HAP-1 (cell line): ENCODE measurements at regions not wholly inside any gene's neighbourhood (a gene's known extent, or its start where the extent isn't known, plus 50 kb on each side); places are given as distances from the start of the nearest gene placed in this dataset.

Source experiments
- DNase-seq, 2 experiments: peaks; one replicate each; pipeline ENCODE4 v3.0.0-alpha.2; 2016 to 2020; ENCODE audit warnings: low spot score in 2 of 2
- H3K27me3 ChIP-seq: fragments of 250-450 bp; sonication (Bioruptor Pico); 2 replicates; pipeline ENCODE4 v1.5.1; 2020; ENCODE audit warnings: low read depth, mild to moderate bottlenecking, moderate library complexity
- H3K36me3 ChIP-seq: fragments of 250-450 bp; sonication (Bioruptor Pico); replicated peaks from 2 replicates; pipeline ENCODE4 v1.5.1; 2020; ENCODE audit warnings: mild to moderate bottlenecking
- H3K4me1 ChIP-seq: fragments of 250-450 bp; sonication (Bioruptor Pico); 2 replicates; pipeline ENCODE4 v1.5.1; 2020; ENCODE audit warnings: mild to moderate bottlenecking
- H3K4me3 ChIP-seq: fragments of 250-450 bp; sonication (Bioruptor Pico); 2 replicates; pipeline ENCODE4 v1.5.1; 2020; ENCODE audit warnings: mild to moderate bottlenecking, moderate library complexity
- H3K9me3 ChIP-seq: fragments of 250-450 bp; sonication (Bioruptor Pico); 2 replicates; pipeline ENCODE4 v1.5.1; 2020; ENCODE audit warnings: mild to moderate bottlenecking, moderate library complexity
- in situ Hi-C: fragments of 300-500 bp; cut with MboI; formaldehyde crosslinking; loops from 3 replicates; pipeline ENCODE4 v1.14.3; 2020; ENCODE audit warnings: low sequenced_read_pairs, inconsistent platforms, mixed read lengths

DNA sequence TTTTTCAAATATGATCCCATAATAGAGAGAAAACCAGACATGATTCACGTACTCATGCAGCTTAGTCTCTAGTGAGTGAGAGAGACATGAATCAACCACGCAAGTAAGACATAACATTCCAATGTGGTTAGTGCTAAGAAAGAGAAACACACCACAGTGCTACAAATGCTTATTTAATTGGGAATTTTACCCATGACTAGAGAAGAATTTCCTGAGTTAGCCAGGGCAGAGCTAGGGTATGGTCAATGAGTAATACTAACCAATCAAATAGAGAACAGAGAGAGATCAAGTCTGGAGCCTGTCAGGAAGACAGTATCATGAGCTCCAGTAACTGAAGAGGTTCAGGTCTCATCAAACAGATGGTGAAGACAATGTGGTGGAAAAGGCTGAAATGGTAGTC is 495.2 kb downstream of the PDGFC start:
- no peak for DNase-seq
- no peaks in the 10 kb centered on the region for H3K36me3 ChIP-seq

GRCh38 chr4:156475322-156475721 is 496.3 kb downstream of the PDGFC start:
- in situ Hi-C loops = no loop called here
- Histone ChIP-seq H3K4me1 (peaks cover 6% of the 10 kb centered on the region; the same call in 1 of the 2 replicates), H3K4me3 (no peak overlapping the region), H3K36me3 (no peaks in the 10 kb centered on the region), H3K27me3 (no peaks in the 10 kb centered on the region), H3K9me3 (0 out of 2 replicates have a peak, but pooled peaks cover 2% of the 10 kb centered on the region)
- peak in 1 of 2 experiments; percentile 75 for DNase-seq

More for the DNA sequence above, 495.2 kb downstream of the PDGFC start:
- in situ Hi-C loops = no loop called here
- Histone ChIP-seq H3K9me3 (0 out of 2 replicates have a peak, but pooled peaks cover 2% of the 10 kb centered on the region), H3K27me3 (no peaks in the 10 kb centered on the region), H3K4me3 (no peak overlapping the region), H3K4me1 (peaks cover 12% of the 10 kb centered on the region)

DNA sequence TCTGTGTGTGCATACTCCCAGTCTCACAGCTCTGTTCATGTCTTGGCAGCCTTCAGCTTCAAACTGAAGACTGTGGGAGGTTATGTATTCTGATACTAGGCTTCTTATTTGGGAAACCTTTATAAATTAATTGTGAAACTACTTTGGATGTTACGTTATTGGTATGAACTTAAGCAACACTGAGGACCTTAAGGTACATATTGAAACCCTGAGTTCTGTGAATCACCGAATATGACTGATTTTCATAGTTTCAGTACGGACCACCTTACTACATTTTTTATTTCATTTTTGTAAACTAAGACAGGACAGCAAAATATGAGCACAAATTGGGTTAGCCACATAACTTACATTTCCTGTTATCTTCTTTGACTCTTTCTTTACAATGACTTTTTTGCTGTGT is 498.4 kb downstream of the PDGFC start:
- H3K4me1 ChIP-seq = peaks cover 4% of the 10 kb centered on the region; the same call in 1 of the 2 replicates
- no peak for DNase-seq
- no peaks in the 10 kb centered on the region for H3K27me3 ChIP-seq
- no peaks in the 10 kb centered on the region for H3K36me3 ChIP-seq
- in situ Hi-C loops = no loop called here
- no peaks in the 10 kb centered on the region for H3K9me3 ChIP-seq
- H3K4me3 ChIP-seq = no peak overlapping the region

GRCh38 chr4:156472624-156473023 is 499.0 kb downstream of the PDGFC start:
- in situ Hi-C loops = no loop called here
- Histone ChIP-seq H3K9me3 (no peaks in the 10 kb centered on the region), H3K36me3 (no peaks in the 10 kb centered on the region), H3K4me3 (no peak overlapping the region), H3K4me1 (peaks cover 4% of the 10 kb centered on the region; the same call in 1 of the 2 replicates), H3K27me3 (no peaks in the 10 kb centered on the region)
- no peak for DNase-seq

DNA sequence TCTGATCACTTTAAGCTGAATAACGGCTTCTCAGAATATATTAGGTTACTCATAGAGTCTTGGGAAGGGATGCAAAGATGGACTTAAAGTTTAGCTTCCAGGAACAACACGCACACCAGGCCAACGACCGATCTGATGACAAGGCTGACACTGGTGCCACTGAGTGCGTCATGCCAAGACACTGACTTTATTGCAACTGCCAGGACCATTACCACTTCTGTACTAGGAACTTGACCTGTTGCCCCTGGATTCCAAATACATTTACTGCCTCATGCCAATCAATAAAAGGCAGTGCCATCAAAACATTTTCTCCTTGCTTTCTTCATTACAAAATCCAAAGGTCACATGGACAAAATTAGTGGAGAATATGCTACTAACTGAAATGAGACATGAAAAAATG is 505.9 kb upstream of the CTSO start:
- no peak for DNase-seq
- Histone ChIP-seq H3K27me3 (no peaks in the 10 kb centered on the region), H3K4me1 (no peaks in the 10 kb centered on the region), H3K9me3 (no peaks in the 10 kb centered on the region), H3K36me3 (no peaks in the 10 kb centered on the region), H3K4me3 (no peak overlapping the region)
- in situ Hi-C loops = no loop called here

DNA sequence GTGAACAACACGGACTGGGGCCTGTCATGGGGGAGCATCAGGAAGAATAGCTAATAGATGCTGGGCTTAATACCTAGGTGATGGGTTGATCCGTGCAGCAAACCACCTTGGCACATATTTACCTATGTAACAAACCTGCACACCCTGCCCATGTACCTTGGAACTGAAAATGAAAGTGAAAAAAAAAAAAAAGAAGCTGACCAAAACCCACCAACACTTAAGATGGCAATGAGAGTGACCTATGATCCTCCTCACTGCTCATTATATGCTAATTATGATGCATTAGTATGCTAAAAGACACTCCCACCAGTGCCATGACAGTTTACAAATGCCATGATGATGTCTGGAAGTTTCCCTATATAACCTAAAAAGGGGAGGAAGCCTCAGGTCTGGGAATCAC is 503.2 kb upstream of the CTSO start:
- no peaks in the 10 kb centered on the region for H3K36me3 ChIP-seq
- in situ Hi-C loops = no loop called here
- no peaks in the 10 kb centered on the region for H3K9me3 ChIP-seq
- H3K4me1 ChIP-seq = no peaks in the 10 kb centered on the region
- no peak for DNase-seq
- H3K27me3 ChIP-seq = no peaks in the 10 kb centered on the region
- H3K4me3 ChIP-seq = no peak overlapping the region

- Histone ChIP-seq H3K9me3 (no peaks in the 10 kb centered on the region), H3K4me1 (peaks cover 19% of the 10 kb centered on the region), H3K36me3 (no peaks in the 10 kb centered on the region), H3K27me3 (no peaks in the 10 kb centered on the region), H3K4me3 (no peak overlapping the region)
- in situ Hi-C loops = no loop called here
- peak; percentile 73 to 89 for DNase-seq
Observed at GRCh38 chr4:156443488-156443887, 489.8 kb upstream of the CTSO start.

GRCh38 chr4:156442912-156443311 is 489.2 kb upstream of the CTSO start:
- Histone ChIP-seq H3K9me3 (no peaks in the 10 kb centered on the region), H3K4me1 (peaks cover 19% of the 10 kb centered on the region), H3K4me3 (no peak overlapping the region), H3K36me3 (no peaks in the 10 kb centered on the region), H3K27me3 (no peaks in the 10 kb centered on the region)
- in situ Hi-C loops = no loop called here
- DNase-seq = peak in 1 of 2 experiments; percentile 95

DNA sequence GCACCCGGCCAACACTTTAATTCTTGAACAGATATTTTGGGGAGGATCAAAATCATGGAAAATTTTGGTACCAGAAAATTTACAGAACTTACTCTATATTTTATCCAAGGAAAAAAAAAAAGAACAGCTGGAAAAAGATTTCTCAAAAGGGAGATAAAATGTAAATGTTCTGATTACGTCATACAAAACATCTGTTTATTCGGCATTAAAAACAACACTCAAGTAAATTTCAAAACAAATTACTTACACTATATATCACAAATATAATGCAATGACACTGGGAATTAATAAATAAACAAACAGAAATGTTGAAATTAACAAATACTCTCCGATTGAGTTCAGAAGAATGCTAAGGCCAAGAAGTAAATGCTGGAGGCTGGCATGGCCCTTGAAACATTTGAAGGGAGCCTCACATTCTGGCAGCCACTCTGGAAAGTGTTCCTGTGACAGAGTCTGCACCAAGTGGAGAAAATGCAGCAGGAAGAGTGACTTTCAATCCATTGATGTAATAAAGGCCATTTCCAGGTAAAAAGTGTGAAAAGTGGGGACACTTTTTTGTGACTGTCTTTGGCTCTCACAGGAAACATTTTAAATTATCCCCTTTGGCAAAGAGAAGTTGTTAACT is 486.0 kb upstream of the CTSO start:
- in situ Hi-C loops = no loop called here
- Histone ChIP-seq H3K4me1 (peaks cover 19% of the 10 kb centered on the region), H3K9me3 (no peaks in the 10 kb centered on the region), H3K36me3 (no peaks in the 10 kb centered on the region), H3K4me3 (no peak overlapping the region), H3K27me3 (no peaks in the 10 kb centered on the region)
- no peak for DNase-seq

GRCh38 chr4:156437666-156438065 is 484.0 kb upstream of the CTSO start:
- no peak overlapping the region for H3K4me3 ChIP-seq
- peaks cover 17% of the 10 kb centered on the region for H3K4me1 ChIP-seq
- no peak for DNase-seq
- in situ Hi-C loops = no loop called here
- H3K27me3 ChIP-seq = no peaks in the 10 kb centered on the region
- no peaks in the 10 kb centered on the region for H3K36me3 ChIP-seq
- no peaks in the 10 kb centered on the region for H3K9me3 ChIP-seq

DNA sequence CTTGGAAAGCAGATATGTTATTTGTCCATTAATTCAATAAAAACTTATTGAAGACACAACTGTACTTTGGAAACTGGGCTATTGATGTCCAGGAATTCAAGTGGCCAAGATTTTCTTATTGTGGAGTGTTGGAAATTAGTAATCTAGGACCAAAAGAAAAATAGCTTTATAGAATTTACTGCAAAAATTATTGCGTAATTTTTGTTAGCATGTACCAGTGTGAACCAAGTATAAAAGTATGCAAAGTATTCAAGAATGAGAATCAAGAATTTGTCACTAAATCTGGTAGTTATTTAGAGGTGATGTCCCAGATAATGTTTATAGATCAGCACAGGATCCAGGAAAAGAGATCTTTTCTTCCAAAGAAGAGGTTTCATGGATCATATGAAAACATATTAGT is 468.9 kb upstream of the CTSO start:
- no peaks in the 10 kb centered on the region for H3K36me3 ChIP-seq
- H3K27me3 ChIP-seq = no peaks in the 10 kb centered on the region
- H3K4me1 ChIP-seq = no peaks in the 10 kb centered on the region
- 0 out of 2 replicates have a peak, but pooled peaks cover under 1% of the 10 kb centered on the region for H3K9me3 ChIP-seq
- DNase-seq = no peak
- H3K4me3 ChIP-seq = no peak overlapping the region
- in situ Hi-C loops = no loop called here

DNA sequence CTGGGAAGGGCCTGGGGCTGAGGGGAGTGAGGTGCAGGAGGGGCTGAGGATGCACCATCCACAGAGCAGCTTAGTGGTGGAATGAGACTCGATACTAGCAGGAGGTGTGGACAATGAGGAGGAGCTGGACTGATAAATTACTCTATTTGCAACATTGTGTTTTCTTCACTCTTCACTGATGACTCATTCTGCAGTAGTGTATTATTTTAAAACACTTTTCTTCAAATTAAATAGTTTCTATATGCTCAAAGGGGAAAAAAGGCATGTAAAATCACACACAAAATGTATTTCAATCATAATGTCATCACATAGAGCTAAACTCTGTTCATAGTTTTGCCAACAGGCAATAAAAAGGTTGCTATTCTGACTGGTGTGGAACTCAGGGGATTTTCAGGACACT is 467.0 kb upstream of the CTSO start:
- H3K4me3 ChIP-seq = no peak overlapping the region
- no peaks in the 10 kb centered on the region for H3K4me1 ChIP-seq
- H3K36me3 ChIP-seq = no peaks in the 10 kb centered on the region
- peaks cover 6% of the 10 kb centered on the region; the same call in 1 of the 2 replicates for H3K9me3 ChIP-seq
- in situ Hi-C loops = no loop called here
- H3K27me3 ChIP-seq = no peaks in the 10 kb centered on the region
- DNase-seq = no peak

GRCh38 chr4:156419080-156419685 is 465.5 kb upstream of the CTSO start:
- H3K36me3 ChIP-seq = no peaks in the 10 kb centered on the region
- in situ Hi-C loops = no loop called here
- no peaks in the 10 kb centered on the region for H3K27me3 ChIP-seq
- H3K4me3 ChIP-seq = no peak overlapping the region
- H3K9me3 ChIP-seq = peaks cover 6% of the 10 kb centered on the region; the same call in 1 of the 2 replicates
- DNase-seq = no peak
- H3K4me1 ChIP-seq = peaks cover under 1% of the 10 kb centered on the region

DNA sequence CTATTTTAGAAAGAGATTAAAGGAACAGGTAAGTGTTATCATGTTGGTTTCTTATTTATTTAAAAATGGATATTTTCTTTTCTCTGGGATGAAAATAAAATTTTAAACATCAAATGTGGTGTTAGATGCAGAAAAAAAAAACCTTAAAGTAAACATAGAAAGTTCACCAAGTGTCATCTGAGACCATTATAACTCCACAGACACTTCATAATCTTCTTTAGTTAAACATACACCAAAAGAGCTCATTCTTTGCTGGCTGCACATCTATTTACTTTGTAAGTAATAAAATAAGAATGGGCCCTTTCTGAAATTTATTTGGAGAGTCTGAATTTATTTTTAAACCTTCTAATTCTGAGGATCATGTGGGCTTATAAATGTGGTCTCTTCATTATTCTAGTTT is 460.7 kb upstream of the CTSO start:
- DNase-seq = no peak
- Histone ChIP-seq H3K27me3 (no peaks in the 10 kb centered on the region), H3K9me3 (peaks cover 6% of the 10 kb centered on the region; the same call in 1 of the 2 replicates), H3K4me1 (peaks cover 11% of the 10 kb centered on the region), H3K36me3 (no peaks in the 10 kb centered on the region), H3K4me3 (no peak overlapping the region)
- in situ Hi-C loops = no loop called here
